C4-2B (cell line): ENCODE measurements at regions not wholly inside any gene's neighbourhood (a gene's known extent, or its start where the extent isn't known, plus 50 kb on each side); places are given as distances from the start of the nearest gene placed in this dataset.

Experiments
- H3K27ac ChIP-seq: fragments of 450-650 bp; 2 replicates; pipeline ENCODE4 v1.5.1; 2017
- ZFX ChIP-seq: fragments of 450-650 bp; IDR thresholded peaks from 2 replicates; pipeline ENCODE4 v1.6.1; 2017
- TF ChIP-seq, protein P1 (sequence below): fragments of 450-650 bp; conservative IDR thresholded peaks from 2 replicates; pipeline ENCODE4 v1.5.1; 2017; ENCODE audit warnings: mild to moderate bottlenecking

- no peak overlapping the region for H3K27ac ChIP-seq
- TF ChIP-seq ZFX = no peak
- TF ChIP-seq, protein P1, sequence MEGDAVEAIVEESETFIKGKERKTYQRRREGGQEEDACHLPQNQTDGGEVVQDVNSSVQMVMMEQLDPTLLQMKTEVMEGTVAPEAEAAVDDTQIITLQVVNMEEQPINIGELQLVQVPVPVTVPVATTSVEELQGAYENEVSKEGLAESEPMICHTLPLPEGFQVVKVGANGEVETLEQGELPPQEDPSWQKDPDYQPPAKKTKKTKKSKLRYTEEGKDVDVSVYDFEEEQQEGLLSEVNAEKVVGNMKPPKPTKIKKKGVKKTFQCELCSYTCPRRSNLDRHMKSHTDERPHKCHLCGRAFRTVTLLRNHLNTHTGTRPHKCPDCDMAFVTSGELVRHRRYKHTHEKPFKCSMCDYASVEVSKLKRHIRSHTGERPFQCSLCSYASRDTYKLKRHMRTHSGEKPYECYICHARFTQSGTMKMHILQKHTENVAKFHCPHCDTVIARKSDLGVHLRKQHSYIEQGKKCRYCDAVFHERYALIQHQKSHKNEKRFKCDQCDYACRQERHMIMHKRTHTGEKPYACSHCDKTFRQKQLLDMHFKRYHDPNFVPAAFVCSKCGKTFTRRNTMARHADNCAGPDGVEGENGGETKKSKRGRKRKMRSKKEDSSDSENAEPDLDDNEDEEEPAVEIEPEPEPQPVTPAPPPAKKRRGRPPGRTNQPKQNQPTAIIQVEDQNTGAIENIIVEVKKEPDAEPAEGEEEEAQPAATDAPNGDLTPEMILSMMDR = no peak
These were observed 546.0 kb upstream of the ARID1B start for GRCh38 chr6:156231026-156231765.

DNA sequence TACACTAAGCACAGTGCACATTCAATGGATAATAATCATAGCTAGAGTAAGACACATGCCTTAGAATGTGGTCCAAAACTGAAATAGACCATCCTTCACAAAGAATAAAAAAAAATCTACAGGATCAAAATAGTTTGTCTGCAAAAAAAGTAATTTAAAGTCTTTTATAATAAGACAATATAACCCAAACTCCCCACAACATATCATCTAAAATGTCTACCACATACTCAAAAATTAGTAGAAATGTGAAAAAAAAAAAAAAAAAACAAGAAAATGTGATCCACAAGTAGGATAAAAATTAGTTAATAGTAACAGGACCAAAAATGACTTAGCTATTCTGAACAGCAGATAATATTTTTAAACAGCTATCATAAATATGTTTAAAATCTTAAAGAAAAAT lies 557.2 kb upstream of the ARID1B start:
- TF ChIP-seq, protein P1 = no peak
- TF ChIP-seq ZFX = no peak
- H3K27ac ChIP-seq = no peak overlapping the region

DNA sequence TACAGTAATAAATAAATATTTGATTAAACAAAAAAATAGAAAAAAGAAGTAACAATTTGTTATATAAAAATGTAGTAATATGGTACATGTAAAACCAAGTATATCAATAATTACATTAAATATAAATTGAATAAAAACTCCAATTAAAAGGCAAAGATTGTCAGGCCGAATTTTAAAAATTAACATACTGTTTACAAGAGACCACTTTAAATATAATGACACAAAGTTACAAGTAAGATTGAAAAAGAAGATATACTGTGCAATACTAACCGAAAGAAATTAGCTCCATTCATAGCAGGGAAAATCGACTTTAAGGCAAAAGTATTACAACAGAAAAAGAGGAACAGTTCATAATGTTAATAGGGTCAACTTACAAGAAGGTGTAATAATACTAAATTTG lies 571.5 kb upstream of the ARID1B start:
- no peak overlapping the region for H3K27ac ChIP-seq
- TF ChIP-seq ZFX = no peak
- TF ChIP-seq, protein P1 = no peak

DNA sequence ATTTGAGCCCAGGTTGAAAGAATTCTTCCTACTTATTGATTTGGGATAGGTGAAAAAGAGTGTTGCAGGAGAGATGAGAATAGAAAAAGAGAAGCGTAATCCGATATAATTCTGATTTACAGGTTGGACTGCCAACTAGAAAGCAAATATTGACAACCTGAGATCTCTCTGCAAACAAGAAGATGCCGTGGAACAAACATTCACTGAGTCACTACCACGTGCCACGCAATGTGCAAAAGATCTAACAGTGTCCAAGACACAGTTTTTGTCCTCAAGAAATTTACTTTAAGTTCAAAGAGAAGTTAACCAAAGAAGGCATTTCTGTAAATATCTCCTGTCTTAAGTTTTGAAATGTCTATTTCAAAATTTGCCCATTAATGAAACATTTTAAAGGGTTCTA lies 578.0 kb upstream of the ARID1B start:
- TF ChIP-seq, protein P1 = no peak
- TF ChIP-seq ZFX = no peak
- H3K27ac ChIP-seq = no peak overlapping the region

GRCh38 chr6:156197513-156197912 lies 579.7 kb upstream of the ARID1B start:
- no peak overlapping the region for H3K27ac ChIP-seq
- TF ChIP-seq ZFX = no peak
- TF ChIP-seq, protein P1 = no peak

DNA sequence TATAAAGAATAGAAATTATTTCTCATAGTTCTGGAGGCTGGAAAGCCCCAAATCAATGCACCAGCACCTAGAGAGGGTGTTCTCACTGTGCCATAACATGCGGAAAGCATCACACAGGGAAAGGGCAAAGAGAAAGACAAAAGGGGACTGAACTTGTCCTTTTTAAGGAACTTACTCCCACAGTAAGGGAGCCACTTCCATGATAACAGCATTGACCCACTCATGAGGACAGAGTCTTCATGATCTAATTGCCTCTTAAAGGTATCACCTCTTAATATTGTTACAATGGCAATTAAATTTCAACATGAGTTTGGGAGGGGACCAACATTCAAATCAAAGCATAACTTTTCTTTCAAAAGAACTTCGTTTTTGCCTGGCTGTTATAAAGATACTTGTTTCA lies 582.2 kb upstream of the ARID1B start:
- H3K27ac ChIP-seq = no peak overlapping the region
- TF ChIP-seq ZFX = no peak
- TF ChIP-seq, protein P1 = no peak

GRCh38 chr6:156193381-156193780 lies 583.8 kb upstream of the ARID1B start:
- no peak overlapping the region for H3K27ac ChIP-seq
- no peak for TF ChIP-seq ZFX
- TF ChIP-seq, protein P1 = no peak
